Thyroid gland (tissue), 4 donors: ENCODE measurements at regions not wholly inside any gene's neighbourhood (a gene's known extent, or its start where the extent isn't known, plus 50 kb on each side); places are given as distances from the start of the nearest gene placed in this dataset.

ENCODE experiments used
- DNase-seq, 2 donors: peaks; one replicate each; pipeline ENCODE4 v3.0.0-alpha.2; 2019
- H3K27ac ChIP-seq, 3 donors: fragments of 200-600 bp; sonication (generic); 1 replicate in 2 of 3; 2 replicates in 1 of 3; pipeline ENCODE4 v1.5.1; 2016 to 2019; ENCODE audit warnings: mild to moderate bottlenecking in 1 of 3, moderate library complexity in 1 of 3
- H3K27me3 ChIP-seq: fragments of 200-600 bp; sonication (generic); one replicate; pipeline ENCODE4 v1.5.1; 2019
- H3K36me3 ChIP-seq, 2 donors: fragments of 200-600 bp; sonication (generic); one replicate each; pipeline ENCODE4 v1.5.1; 2016 to 2019
- H3K4me1 ChIP-seq, 2 donors: fragments of 200-600 bp; sonication (generic); one replicate each; pipeline ENCODE4 v1.5.1; 2017 to 2019
- H3K4me3 ChIP-seq, 3 donors: fragments of 200-600 bp; sonication (generic); replicated peaks in 1 of 3; 1 replicate in 2 of 3; 2 replicates in 1 of 3; pipeline ENCODE4 v1.5.1; 2016; ENCODE audit warnings: mild to moderate bottlenecking in 1 of 3
- H3K9me3 ChIP-seq: fragments of 200-600 bp; sonication (generic); one replicate; pipeline ENCODE4 v1.5.1; 2017
- POLR2A ChIP-seq, 2 donors: fragments of 450-650 bp; IDR thresholded peaks; one replicate each; pipeline ENCODE4 v1.6.1; 2017; ENCODE audit warnings: antibody characterized with exemption in 2 of 2, mild to moderate bottlenecking in 2 of 2, moderate library complexity in 1 of 2
- WGBS, 2 donors: methylation state at CpG; one replicate each; pipeline ENCODE4 v1.1.5; 2017; 5-methylcytosine and 5-hydroxymethylcytosine counted together
- intact Hi-C: fragments of 100-400 bp; cut with DNase I; formaldehyde crosslinking; loops from one replicate; pipeline ENCODE4 v1.15.1; 2023
- TF ChIP-seq, protein P1 (sequence below), 6 experiments: fragments of 200-600 bp in 3 of 6; fragments of 450-650 bp in 3 of 6; sonication (generic) in 3 of 6; IDR thresholded peaks; one replicate each; pipeline ENCODE4 v1.5.1; 2016 to 2019; ENCODE audit warnings: antibody characterized with exemption in 6 of 6, mild to moderate bottlenecking in 2 of 6, inconsistent platforms in 1 of 6, moderate library complexity in 1 of 6

DNA sequence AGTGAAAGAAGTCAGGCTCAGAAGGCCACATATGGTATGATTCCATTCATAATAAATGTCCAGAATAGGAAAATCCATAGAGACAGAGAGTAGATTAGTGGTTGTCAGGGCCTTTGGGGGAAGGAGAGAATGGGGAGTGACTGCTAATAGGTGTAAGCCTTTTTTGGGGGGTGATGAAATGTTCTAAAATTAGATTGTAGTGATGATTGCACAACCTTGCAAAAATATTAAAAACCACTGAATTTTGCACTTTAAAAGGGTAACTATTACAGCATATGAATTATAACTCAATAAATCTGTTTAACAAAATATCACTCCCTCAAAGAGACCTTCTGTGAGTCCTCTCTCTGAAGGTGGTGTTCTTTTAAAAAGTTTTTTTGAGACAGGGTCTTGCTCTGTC, 72.3 kb upstream of the GRK3 start:
- peaks cover 26 to 35% of the 10 kb centered on the region in 2 donors for H3K4me1 ChIP-seq
- intact Hi-C loops, result no loop called here
- H3K4me3 ChIP-seq, result no peak overlapping the region
- no peak overlapping the region for H3K27ac ChIP-seq
- no peak for DNase-seq
- H3K9me3 ChIP-seq, result no peaks in the 10 kb centered on the region
- H3K36me3 ChIP-seq, result no peaks in the 10 kb centered on the region
- no peak for TF ChIP-seq POLR2A (IDR thresholded peaks at IDR 0.05)
- TF ChIP-seq, protein P1, sequence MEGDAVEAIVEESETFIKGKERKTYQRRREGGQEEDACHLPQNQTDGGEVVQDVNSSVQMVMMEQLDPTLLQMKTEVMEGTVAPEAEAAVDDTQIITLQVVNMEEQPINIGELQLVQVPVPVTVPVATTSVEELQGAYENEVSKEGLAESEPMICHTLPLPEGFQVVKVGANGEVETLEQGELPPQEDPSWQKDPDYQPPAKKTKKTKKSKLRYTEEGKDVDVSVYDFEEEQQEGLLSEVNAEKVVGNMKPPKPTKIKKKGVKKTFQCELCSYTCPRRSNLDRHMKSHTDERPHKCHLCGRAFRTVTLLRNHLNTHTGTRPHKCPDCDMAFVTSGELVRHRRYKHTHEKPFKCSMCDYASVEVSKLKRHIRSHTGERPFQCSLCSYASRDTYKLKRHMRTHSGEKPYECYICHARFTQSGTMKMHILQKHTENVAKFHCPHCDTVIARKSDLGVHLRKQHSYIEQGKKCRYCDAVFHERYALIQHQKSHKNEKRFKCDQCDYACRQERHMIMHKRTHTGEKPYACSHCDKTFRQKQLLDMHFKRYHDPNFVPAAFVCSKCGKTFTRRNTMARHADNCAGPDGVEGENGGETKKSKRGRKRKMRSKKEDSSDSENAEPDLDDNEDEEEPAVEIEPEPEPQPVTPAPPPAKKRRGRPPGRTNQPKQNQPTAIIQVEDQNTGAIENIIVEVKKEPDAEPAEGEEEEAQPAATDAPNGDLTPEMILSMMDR (IDR thresholded peaks at IDR 0.05), result no peak
- no peaks in the 10 kb centered on the region for H3K27me3 ChIP-seq

DNA sequence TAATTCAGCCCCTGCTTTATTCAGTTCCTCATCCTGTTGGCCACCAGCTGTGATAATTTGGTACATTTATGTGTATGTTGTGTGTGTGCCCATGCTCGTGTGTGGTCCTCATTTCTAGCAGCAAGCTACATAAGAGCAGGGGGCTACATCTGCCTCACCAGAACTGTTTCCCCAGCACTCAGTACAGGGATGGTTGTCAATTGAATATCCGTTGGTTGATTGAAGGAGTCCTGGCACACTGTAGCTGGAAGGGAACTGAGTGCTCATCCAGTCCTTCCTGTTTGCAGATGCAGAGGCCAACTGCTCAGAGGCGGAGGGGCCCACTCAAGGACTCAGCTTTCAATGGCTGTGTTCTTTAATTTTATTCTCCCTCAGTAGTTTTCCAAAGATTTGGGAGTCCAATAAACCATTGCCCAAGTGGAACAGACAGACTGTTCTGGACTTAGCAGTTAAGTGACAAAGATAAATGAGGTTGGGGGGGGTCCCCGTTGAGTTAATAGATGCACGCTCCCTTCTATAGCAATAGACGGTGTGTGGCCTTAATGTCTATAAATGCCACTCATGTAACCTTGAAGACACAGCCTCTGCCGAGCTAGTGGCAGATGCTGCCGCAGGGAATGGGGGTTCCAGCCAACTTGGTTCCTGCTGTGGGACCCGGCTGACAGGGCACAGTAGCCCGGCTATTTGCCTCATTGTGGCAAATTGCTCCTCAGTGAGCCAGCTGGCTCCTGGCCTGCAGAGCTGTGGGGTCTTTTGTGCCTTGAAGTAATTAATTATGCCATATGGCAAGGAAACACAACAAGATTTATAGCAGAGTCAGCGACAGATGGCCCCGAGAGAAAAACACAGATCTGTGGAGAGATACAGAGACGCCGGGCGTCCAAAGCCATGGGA, 71.4 kb upstream of the GRK3 start:
- no peak for TF ChIP-seq POLR2A (IDR thresholded peaks at IDR 0.05)
- TF ChIP-seq, protein P1 (IDR thresholded peaks at IDR 0.05), result no peak
- intact Hi-C loops, result no loop called here
- Histone ChIP-seq H3K27ac (no peak overlapping the region), H3K27me3 (no peaks in the 10 kb centered on the region), H3K36me3 (no peaks in the 10 kb centered on the region), H3K4me1 (peaks cover 27 to 33% of the 10 kb centered on the region in 2 donors), H3K9me3 (no peaks in the 10 kb centered on the region), H3K4me3 (no peak overlapping the region)
- no peak for DNase-seq
- WGBS, 2 donors, result 68 to 76% methylated on average over 12 to 15 of the region's 15 CpGs

DNA sequence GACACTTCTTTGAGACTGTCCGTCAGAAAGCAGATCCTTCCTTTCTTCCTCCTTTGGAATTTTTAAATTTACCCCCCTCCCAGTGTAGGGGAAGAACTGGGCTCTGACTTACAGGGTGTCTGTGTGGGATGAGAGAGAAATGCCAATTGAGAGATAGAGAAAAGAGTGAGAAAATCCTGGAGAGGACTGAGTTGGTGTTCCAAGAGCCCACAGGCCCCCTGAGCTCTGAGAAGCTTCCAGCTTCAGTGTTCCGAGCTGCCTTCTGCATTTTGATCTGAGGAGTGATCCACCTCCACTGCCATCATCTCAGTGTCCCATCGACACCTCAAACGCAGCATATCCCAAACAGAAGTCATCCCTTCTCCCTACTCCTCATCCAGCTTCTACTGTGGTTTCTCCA, 70.7 kb upstream of the GRK3 start:
- TF ChIP-seq, protein P1 (IDR thresholded peaks at IDR 0.05), result no peak
- no peak for TF ChIP-seq POLR2A (IDR thresholded peaks at IDR 0.05)
- intact Hi-C loops, result no loop called here
- Histone ChIP-seq H3K27ac (no peak overlapping the region), H3K4me1 (peaks cover 20 to 26% of the 10 kb centered on the region in 2 donors), H3K36me3 (no peaks in the 10 kb centered on the region), H3K9me3 (no peaks in the 10 kb centered on the region), H3K27me3 (no peaks in the 10 kb centered on the region), H3K4me3 (no peak overlapping the region)
- WGBS, 2 donors, result 89 to 94% methylated on average over 4 of the region's 4 CpGs
- DNase-seq, result no peak

DNA sequence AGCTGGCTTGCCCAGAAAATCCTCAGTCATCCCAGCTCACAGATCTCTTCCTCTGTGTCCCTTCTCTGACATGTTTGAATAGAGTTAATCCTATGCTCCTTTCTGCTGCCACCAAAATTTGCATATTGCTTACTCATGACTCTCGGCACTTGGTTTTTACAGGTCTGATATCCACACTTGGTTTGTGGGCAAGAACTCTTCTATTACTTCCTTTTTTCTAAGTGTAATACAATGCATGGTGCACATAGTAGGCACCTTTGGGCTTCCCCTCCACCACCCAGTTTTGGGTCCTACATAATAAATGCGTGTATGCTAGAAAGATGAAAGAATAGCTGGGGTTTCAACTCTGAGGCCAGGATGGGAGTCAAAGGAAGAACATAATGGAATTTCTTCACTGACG, 69.7 kb upstream of the GRK3 start:
- DNase-seq, result no peak
- intact Hi-C loops, result no loop called here
- H3K36me3 ChIP-seq, result no peaks in the 10 kb centered on the region
- TF ChIP-seq, protein P1 (IDR thresholded peaks at IDR 0.05), result no peak
- TF ChIP-seq POLR2A (IDR thresholded peaks at IDR 0.05), result no peak
- no peak overlapping the region for H3K4me3 ChIP-seq
- no peaks in the 10 kb centered on the region for H3K9me3 ChIP-seq
- no peaks in the 10 kb centered on the region for H3K27me3 ChIP-seq
- peaks cover 15 to 21% of the 10 kb centered on the region in 2 donors for H3K4me1 ChIP-seq
- 76 to 80% methylated on average over 3 of the region's 3 CpGs for WGBS, 2 donors
- no peak overlapping the region for H3K27ac ChIP-seq

DNA sequence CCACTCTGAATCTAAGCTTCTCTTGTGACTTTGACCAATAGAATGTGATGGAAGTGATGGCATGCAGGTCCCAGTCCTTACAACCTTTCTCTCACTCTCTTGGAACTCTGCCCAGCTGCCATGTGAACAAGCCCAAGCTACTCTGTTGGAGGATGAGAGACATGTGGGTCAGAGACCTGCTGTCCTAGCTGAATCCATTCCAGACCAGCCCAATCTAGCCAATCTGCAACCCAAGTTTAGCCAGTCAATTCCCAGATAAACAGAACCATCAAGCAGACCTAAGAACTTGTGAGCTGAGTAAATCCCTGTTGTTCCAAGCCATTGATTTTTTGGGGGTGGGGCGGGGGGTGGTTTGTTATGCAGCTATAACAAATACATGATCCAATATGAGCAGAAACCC, 69.2 kb upstream of the GRK3 start:
- H3K4me1 ChIP-seq, result peaks cover 15 to 21% of the 10 kb centered on the region in 2 donors
- TF ChIP-seq, protein P1 (IDR thresholded peaks at IDR 0.05), result no peak
- TF ChIP-seq POLR2A (IDR thresholded peaks at IDR 0.05), result no peak
- no peaks in the 10 kb centered on the region for H3K27me3 ChIP-seq
- WGBS, 2 donors, result 77 to 79% methylated on average over 1 of the region's 1 CpG
- peak; percentile 45 to 57 for DNase-seq
- H3K36me3 ChIP-seq, result no peaks in the 10 kb centered on the region
- intact Hi-C loops, result no loop called here
- H3K9me3 ChIP-seq, result no peaks in the 10 kb centered on the region
- no peak overlapping the region for H3K4me3 ChIP-seq
- no peak overlapping the region for H3K27ac ChIP-seq
